WI38 (cell line): ENCODE measurements at regions not wholly inside any gene's neighbourhood (a gene's known extent, or its start where the extent isn't known, plus 50 kb on each side); places are given as distances from the start of the nearest gene placed in this dataset.

ENCODE experiments used
- H3K4me3 ChIP-seq: 2 replicates; pipeline ENCODE4 v1.5.1; 2011; ENCODE audit warnings: low read depth, mild to moderate bottlenecking, control low read depth, low read length
- CTCF ChIP-seq: IDR thresholded peaks from 2 replicates; pipeline ENCODE4 v1.5.1; 2012; ENCODE audit warnings: low read depth, mild to moderate bottlenecking, control low read depth, low read length

DNA sequence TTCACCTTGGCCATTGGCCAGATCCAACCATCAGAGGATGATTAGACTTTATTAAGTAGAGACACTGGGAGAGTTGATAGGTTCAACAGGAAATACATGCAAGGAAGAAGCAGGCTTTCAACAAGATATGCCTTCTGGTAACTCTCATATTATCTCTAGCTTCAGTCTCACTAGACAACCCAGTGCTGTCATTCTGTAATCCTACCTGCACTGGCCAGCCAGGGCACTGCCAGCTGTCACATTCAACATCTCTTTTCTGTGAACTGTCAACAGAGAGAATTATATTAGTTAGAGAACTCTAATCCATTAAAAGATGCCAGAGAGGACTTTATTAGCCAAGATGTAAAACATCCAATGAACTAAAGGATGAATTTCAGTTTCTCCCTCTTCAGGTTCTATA lies 337.9 kb upstream of the JAG1 start:
- no peak for TF ChIP-seq CTCF
- H3K4me3 ChIP-seq, result no peak overlapping the region

- no peak overlapping the region for H3K4me3 ChIP-seq
- TF ChIP-seq CTCF, result no peak
Observed at GRCh38 chr20:11012975-11013374, 339.2 kb upstream of the JAG1 start.

DNA sequence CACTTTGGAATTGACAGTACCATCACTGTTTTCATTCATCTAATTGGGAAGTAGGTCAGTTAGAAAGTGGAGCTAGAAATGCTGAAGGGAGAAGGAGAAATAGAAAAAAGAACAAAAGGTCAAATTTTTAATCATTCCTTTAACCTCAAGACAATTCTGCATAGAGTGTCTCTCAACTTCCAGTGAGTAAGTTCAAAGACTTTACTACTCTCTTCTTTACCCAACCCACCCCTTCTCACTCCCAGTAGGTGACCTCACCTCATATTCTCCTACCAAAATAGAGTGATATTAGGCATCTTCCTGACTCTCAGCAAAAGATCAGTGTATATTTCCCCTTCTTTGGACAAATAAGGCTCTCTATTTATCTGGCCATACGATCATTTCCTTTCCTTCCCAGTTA lies 340.0 kb upstream of the JAG1 start:
- no peak for TF ChIP-seq CTCF
- no peak overlapping the region for H3K4me3 ChIP-seq

- TF ChIP-seq CTCF, result no peak
- H3K4me3 ChIP-seq, result no peak overlapping the region
Observed at GRCh38 chr20:11015440-11015839, 341.6 kb upstream of the JAG1 start.

DNA sequence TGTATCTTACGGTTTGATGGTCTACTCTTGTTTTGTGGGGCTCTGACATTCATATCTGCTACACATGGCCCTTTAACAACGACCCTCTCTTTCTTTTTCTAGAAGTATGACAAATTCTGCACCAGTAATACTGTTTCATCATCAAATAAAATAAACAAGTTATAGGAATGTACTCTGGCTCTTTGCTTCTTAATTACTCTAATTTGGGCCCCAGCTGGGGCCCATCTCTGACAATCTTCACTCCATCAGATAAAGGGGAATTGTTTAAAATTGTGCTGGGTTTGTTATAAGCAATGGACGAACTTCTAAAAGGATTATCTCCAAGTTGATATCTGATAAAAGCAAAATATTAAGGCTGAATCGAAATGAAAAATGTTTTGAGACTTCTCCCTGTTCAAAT lies 343.6 kb upstream of the JAG1 start:
- no peak for TF ChIP-seq CTCF

GRCh38 chr20:11018668-11019170 lies 344.9 kb upstream of the JAG1 start:
- H3K4me3 ChIP-seq, result no peak overlapping the region
- TF ChIP-seq CTCF, result no peak

More for the DNA sequence above, 343.6 kb upstream of the JAG1 start:
- no peak overlapping the region for H3K4me3 ChIP-seq

DNA sequence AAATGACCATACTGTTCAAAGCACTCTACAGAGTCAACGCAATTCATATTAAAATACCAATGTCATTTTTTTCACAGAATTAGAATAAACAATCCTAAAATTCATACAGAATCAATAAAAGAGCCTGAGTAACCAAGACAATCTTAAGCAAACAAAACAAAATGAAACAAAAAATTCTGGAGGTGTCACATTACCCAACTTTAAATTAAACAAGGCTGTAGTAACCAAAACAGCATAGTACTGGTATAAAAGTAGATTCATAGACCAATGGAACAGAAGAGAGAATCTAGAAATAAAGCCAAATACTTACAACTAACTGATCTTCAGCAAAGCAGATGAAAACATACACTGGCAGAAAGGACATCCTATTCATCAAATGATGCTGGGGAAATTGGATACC lies 346.9 kb upstream of the JAG1 start:
- no peak for TF ChIP-seq CTCF
- H3K4me3 ChIP-seq, result no peak overlapping the region
